ENCODE measurements at regions not wholly inside any gene's neighbourhood (a gene's known extent, or its start where the extent isn't known, plus 50 kb on each side); places are given as distances from the start of the nearest gene placed in this dataset.

- TF ChIP-seq CTCF (IDR thresholded peaks at IDR 0.05) (no peak), JUND (IDR thresholded peaks at IDR 0.05) (no peak), POLR2AphosphoS5 (IDR thresholded peaks at IDR 0.05; ENCODE audit: low read depth, low read length) (no peak), YY1 (IDR thresholded peaks at IDR 0.05; ENCODE audit: low read depth) (no peak)
These were observed 124.2 kb downstream of the TMEM161B start for GRCh38 chr5:88144219-88145001.

Measured in SK-N-SH (cell line).